ENCODE measurements at regions not wholly inside any gene's neighbourhood (a gene's known extent, or its start where the extent isn't known, plus 50 kb on each side); places are given as distances from the start of the nearest gene placed in this dataset.

DNA sequence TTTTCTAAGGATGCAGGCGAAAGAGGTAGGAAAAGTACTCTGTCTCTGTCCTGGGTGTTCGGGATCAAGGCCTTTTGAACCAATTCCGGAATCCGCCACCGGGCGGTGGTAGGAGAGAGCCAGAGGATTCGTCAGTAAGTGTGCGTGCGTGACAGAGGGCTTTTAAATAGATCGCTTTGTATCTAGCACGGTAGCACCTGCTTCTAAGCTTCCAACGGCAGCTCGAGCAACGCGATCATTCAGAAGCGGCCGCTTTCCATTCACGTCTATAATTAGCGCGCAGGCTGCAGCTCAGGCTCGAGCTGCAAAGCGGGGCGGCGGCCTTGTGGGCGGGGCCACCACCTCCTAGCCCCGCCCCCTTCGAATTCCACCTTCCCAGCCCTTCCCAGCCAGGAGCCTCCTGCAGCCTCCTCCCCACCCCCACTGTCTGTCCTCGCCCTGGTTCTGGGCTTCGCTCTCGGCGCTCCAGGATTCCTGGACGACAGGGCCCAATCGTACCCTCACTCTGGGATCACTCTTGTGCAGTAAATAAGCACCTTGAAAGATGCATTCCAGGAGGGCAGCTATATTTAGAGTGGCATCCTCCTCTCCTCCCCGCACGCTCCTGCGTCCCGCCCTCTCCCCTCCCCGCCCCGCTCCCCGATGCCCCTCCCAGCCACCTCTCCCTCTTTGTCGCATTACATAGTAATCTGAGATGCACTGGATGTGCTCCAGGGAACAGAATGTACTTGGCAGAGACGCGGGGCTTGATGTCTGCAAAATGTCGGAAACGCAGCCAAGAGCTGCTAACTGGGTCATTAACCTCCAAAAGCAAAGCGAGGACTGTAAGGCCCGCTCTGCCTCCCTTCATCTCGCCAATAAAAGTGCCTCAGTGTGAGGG is 224.1 kb upstream of the TPRG1 start:
- Histone ChIP-seq H3K9me3 (ENCODE audit: control insufficient read depth, insufficient read depth, low read depth, low read length) (no peaks in the 10 kb centered on the region), H3K27ac (ENCODE audit: low read length) (peak overlapping the region; percentile 89), H3K27me3 (ENCODE audit: control insufficient read depth, insufficient read depth, low read length) (no peaks in the 10 kb centered on the region), H3K36me3 (ENCODE audit: control insufficient read depth, insufficient read depth, low read length) (no peaks in the 10 kb centered on the region), H3K4me1 (ENCODE audit: control insufficient read depth, insufficient read depth, low read length) (peaks cover 39% of the 10 kb centered on the region), H3K4me3 (ENCODE audit: low read depth in 2 of 2, low read length in 2 of 2) (peak overlapping the region; percentile 49 to 60)
- intact Hi-C loops (cut with micrococcal nuclease; ENCODE audit: unreplicated experiment), result loop anchor here (2.0 kb wide), 1 partner anchor 795 kb away; no protein-coding TSS in a partner anchor
- ChIA-PET POLR2A (interaction anchor here (0.6 to 1.2 kb wide), 4 partner anchors 54 to 836 kb away, joined by 3 to 9 read pairs (median 7); no protein-coding TSS in a partner anchor), CTCF (interaction anchor here (0.7 to 1.2 kb wide), 2 partner anchors 1207 to 1209 kb away, joined by 6 to 13 read pairs; no protein-coding TSS in a partner anchor)
- no peak for TF ChIP-seq SIN3A (IDR thresholded peaks at IDR 0.05; ENCODE audit: borderline replicate concordance, insufficient read depth, low read depth, low read length)
- TF ChIP-seq CTCF (IDR thresholded peaks at IDR 0.05), result peak; percentile 72
- ATAC-seq (peak; percentile 88), DNase-seq (ENCODE audit: low read depth, low spot score) (peak; percentile 88)
- in situ Hi-C loops (cut with HindIII; ENCODE audit: low pct_unique_long_range_greater_than_20kb, low sequenced_read_pairs), result no loop called here
- BruUV-seq (replicated peaks), result no TSS peak

- H3K9me3 ChIP-seq (ENCODE audit: control insufficient read depth, insufficient read depth, low read depth, low read length), result no peaks in the 10 kb centered on the region
- no peaks in the 10 kb centered on the region for H3K36me3 ChIP-seq (ENCODE audit: control insufficient read depth, insufficient read depth, low read length)
- TF ChIP-seq SIN3A (IDR thresholded peaks at IDR 0.05; ENCODE audit: borderline replicate concordance, insufficient read depth, low read depth, low read length), result no peak
- peak; percentile 99 for TF ChIP-seq TCF7L2 (IDR thresholded peaks at IDR 0.05; ENCODE audit: low read depth, low read length)
- ChIA-PET CTCF (interaction anchor here (1.2 kb wide), 1 partner anchor 1208 kb away, joined by 6 read pairs; no protein-coding TSS in a partner anchor), POLR2A (interaction anchor here (0.6 to 1.2 kb wide), 5 partner anchors 55 to 1206 kb away, joined by 3 to 9 read pairs (median 7); no protein-coding TSS in a partner anchor)
- peaks cover 39% of the 10 kb centered on the region for H3K4me1 ChIP-seq (ENCODE audit: control insufficient read depth, insufficient read depth, low read length)
- peak overlapping the region; percentile 89 for H3K27ac ChIP-seq (ENCODE audit: low read length)
- BruUV-seq (replicated peaks), result no TSS peak
- H3K4me3 ChIP-seq (ENCODE audit: low read depth in 2 of 2, low read length in 2 of 2), result peak overlapping the region; percentile 49 to 60
- in situ Hi-C loops (cut with HindIII; ENCODE audit: low pct_unique_long_range_greater_than_20kb, low sequenced_read_pairs), result no loop called here
- intact Hi-C loops (cut with micrococcal nuclease; ENCODE audit: unreplicated experiment), result no loop called here
- ATAC-seq (peak; percentile 59), DNase-seq (ENCODE audit: low read depth, low spot score) (peak; percentile 62)
- no peaks in the 10 kb centered on the region for H3K27me3 ChIP-seq (ENCODE audit: control insufficient read depth, insufficient read depth, low read length)
Measured at GRCh38 chr3:188948281-188948996, 223.3 kb upstream of the TPRG1 start.

- no peaks in the 10 kb centered on the region for H3K36me3 ChIP-seq (ENCODE audit: control insufficient read depth, insufficient read depth, low read length)
- H3K9me3 ChIP-seq (ENCODE audit: control insufficient read depth, insufficient read depth, low read depth, low read length), result no peaks in the 10 kb centered on the region
- H3K4me1 ChIP-seq (ENCODE audit: control insufficient read depth, insufficient read depth, low read length), result peaks cover 39% of the 10 kb centered on the region
- ATAC-seq, result no peak
- peak; percentile 20 for DNase-seq (ENCODE audit: low read depth, low spot score)
- peak overlapping the region; percentile 89 for H3K27ac ChIP-seq (ENCODE audit: low read length)
- TF ChIP-seq POLR2AphosphoS5 (IDR thresholded peaks at IDR 0.05; ENCODE audit: low read depth, low read length) (no peak), CTCF (IDR thresholded peaks at IDR 0.05) (no peak)
- no TSS peak for BruUV-seq (replicated peaks)
- POLR2A ChIA-PET, result interaction anchor here (0.6 kb wide), 1 partner anchor 1206 kb away, joined by 4 read pairs; no protein-coding TSS in a partner anchor
- no peaks in the 10 kb centered on the region for H3K27me3 ChIP-seq (ENCODE audit: control insufficient read depth, insufficient read depth, low read length)
- CTCF ChIA-PET, result no interaction called here
- in situ Hi-C loops (cut with HindIII; ENCODE audit: low pct_unique_long_range_greater_than_20kb, low sequenced_read_pairs), result no loop called here
- intact Hi-C loops (cut with micrococcal nuclease; ENCODE audit: unreplicated experiment), result no loop called here
- H3K4me3 ChIP-seq (ENCODE audit: low read depth in 2 of 2, low read length in 2 of 2), result peak overlapping the region in 1 of 2 experiments; percentile 60; a peak in 2 of 4 replicates
Measured at GRCh38 chr3:188948997-188949389, 222.8 kb upstream of the TPRG1 start.
